Hematopoietic multipotent progenitor cell (in vitro differentiated cells): ENCODE measurements at regions not wholly inside any gene's neighbourhood (a gene's known extent, or its start where the extent isn't known, plus 50 kb on each side); places are given as distances from the start of the nearest gene placed in this dataset.

Experiments
- DNase-seq, 3 donors: peaks; one replicate each; pipeline ENCODE4 v3.0.0-alpha.2; 2011 to 2015; ENCODE audit warnings: low read depth in 2 of 3, low spot score in 2 of 3

- DNase-seq: no peak
Measured at GRCh38 chr1:201609661-201610318, 70.9 kb downstream of the NAV1 start.

DNA sequence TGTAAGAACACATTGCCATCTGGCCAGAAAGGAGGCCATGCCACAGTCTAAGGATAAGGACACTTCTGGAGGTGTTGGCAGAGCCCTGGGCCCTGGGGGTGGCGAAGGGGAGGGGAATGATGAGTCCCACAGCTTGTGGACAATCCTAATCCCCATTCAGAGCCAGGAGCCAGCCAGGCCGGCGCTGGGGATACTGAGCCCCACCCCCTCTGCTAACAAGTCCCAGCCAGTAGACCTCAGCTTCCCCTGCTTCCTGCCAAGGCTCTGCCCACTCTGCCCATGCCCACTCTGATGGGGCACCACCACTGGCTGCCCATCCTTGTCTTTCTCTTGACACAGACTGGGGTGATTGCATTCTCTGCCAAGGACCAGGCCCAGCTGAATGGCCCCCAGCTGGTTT lies 71.9 kb downstream of the NAV1 start:
- DNase-seq: no peak

DNA sequence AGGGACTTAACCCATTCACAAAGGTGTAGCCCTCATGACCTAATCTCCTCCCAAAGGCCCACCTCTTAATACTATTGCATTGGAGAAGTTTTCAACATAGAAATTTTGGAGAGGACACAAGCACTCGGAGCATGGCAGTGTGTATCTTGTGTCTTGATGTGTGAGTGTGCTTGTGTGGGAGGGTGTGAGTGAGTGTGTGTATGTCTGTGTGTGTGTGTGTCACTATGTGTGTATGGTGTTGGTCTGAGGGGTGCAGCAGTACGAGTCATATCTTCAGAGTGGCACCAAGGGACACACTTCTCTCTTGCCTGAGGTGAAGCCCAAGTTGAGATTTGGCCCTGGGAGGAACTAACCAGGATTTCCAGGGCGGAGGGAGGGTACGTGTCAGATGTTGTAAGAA lies 73.7 kb downstream of the NAV1 start:
- no peak for DNase-seq

DNA sequence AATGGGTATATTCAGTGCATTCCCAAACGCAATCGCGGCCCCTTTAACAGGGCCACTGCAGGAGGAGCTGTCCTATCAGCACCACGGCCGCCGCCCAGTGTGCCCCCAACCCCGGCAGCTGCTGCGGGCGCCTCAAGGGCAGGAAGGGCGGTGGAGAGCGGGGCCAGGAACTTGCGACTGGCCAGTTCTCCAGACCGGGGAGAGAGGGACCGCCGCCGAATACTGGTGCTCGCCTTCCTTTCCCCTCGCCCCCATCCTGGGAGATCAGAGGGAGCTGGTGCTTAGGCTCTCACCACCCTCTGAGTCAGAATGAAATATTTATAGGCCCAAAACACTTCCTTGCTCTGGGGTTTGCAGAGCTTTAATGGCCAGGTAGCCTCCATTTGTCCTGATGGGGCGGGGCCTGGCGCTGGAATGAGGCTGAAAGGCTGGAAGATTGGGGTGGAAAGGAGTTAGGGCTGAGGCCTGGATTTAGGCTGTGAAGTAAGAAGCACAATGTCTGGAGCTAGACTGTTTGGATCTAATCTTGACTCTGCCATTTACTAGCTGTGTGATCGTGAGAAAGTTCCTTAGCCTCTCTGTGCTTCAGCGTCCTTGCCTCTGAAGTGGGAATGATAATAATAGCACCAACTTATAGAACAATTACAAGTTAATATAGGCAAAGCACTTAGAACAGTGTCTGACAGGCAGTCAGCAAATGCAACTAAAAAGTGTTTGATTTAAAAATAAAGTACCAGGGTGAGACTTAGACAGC lies 75.5 kb downstream of the NAV1 start:
- DNase-seq: peak in 2 of 3 donors; percentile 14 to 35

DNA sequence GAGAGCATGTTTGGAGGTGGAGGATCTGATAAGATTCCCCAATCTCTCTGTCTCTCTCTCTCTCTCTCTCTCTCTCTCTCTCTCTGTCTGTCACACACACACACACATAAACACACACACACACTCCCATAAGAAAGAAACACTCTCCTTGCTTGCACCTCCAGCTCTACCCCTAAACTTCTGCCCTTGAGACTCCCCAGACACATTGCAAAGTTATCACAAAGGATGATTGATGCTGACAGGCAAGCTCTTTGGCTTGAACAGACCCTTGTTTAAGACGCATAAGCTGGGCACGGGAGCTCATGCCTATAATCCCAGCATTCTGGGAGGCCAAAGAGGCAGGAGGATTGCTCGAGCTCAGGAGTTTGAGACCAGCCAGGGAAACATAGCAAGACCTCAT lies 78.2 kb downstream of the NAV1 start:
- DNase-seq: no peak

DNA sequence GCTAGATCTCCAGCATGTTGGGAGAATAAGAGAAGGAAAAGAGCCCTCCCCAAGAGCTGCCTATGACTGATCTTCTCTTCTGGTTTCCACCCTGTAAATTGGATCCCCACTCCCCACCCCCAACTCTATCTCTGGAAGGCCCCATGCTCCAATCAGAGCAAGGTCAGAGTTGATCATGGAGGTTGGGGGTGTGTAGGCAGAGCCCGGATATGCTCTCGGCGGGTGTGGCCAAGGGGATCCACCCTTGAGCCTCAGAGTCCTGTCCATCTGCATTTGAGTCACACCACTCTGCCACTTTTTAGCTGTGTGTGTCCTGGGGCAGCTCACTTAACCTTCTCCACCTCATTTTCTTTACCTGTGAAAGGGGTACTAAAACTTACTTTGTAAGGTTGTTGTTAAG lies 79.5 kb downstream of the NAV1 start:
- no peak for DNase-seq

DNA sequence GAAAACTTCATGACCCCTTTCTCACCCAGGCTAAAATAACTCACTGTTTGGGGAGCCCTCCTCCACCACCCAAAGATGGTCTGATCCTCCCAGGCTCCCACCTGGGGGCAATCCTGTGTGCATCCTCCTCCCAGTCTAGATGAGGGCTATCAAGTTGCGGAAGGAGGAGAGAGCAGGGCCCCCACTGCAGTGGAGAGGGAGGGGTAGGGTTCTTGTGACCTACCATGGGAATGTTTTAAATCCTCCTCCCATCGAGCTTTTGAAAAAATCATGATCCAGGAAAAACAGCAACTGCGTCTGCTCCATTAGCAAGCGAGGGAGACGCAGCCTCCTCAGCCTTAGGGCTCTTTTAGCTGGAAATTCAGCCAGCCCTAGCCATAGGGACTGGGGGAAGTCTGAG lies 80.0 kb downstream of the NAV1 start:
- no peak for DNase-seq

GRCh38 chr1:201619513-201619912 lies 80.6 kb downstream of the NAV1 start:
- no peak for DNase-seq

GRCh38 chr1:201622353-201622752 lies 83.4 kb downstream of the NAV1 start:
- DNase-seq: no peak

- no peak for DNase-seq
Measured at GRCh38 chr1:201622824-201623223, 83.9 kb downstream of the NAV1 start.

DNA sequence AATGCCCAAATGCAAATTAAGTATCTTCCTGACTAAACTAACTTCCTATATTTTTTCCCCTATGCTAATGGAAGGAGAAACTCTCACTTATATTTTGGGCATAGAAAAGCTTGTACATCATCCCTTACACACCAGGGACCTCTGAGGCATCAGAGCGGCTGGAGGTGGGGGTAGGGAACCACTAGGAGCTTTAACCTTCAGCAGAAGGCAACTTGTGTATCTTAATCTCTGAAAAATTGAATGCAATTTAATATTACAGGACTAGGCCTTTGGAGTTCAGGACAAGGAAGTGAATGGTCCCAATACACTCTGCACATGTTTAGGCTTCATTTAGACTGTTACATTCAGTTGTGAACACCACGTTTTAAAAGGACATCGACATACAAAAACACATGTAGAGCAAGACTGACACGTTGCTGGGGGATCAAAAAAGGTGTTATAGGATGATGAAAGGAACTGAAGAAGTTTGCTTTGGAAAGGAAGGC lies 85.9 kb downstream of the NAV1 start:
- DNase-seq: no peak

- no peak for DNase-seq
Measured at GRCh38 chr1:201625226-201625761, 86.4 kb downstream of the NAV1 start.

GRCh38 chr1:201625851-201626251 lies 86.9 kb downstream of the NAV1 start:
- DNase-seq: no peak

GRCh38 chr1:201626629-201627275 lies 87.8 kb downstream of the NAV1 start:
- DNase-seq: no peak

DNA sequence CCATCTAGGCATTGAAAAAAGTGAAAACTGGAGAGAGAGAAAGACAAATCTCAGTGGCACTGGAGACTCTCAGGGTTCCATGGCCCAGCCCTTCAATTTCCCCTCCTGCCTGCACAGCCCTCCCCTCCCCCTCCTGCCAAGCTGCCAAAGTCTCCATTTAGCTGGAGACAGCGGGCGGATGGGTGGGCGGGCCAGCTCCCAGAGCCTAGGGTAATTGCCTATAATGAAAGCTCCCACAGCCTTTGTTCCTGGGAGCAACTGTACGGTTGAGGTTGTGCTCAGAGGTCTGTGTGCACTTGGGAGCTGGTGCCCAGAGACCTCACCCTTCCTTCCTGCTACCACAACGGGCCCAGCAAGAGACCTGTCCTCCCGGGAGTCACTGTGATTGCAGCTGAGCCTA lies 89.6 kb downstream of the NAV1 start:
- DNase-seq: no peak

GRCh38 chr1:201630582-201630981 lies 91.7 kb downstream of the NAV1 start:
- no peak for DNase-seq

DNA sequence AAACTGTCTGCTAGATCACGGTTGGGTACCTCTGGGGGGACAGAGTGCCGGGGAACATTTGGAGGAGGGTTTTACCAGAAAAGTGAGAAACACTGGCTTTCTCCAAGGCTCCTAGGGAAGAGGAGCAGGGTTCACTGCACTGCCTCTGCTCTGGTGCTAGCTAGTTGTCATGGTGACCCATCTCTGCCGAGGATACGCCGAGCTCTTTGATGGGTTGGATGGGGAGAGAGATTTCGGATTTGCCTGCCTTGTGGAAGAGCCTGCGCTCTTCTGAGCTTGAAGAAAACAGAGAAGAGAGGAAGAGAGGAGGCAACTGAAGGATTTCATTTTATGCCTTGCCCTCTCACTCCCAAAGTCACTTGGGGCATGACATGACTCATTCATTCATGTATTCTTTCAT lies 92.1 kb downstream of the NAV1 start:
- DNase-seq: no peak

DNA sequence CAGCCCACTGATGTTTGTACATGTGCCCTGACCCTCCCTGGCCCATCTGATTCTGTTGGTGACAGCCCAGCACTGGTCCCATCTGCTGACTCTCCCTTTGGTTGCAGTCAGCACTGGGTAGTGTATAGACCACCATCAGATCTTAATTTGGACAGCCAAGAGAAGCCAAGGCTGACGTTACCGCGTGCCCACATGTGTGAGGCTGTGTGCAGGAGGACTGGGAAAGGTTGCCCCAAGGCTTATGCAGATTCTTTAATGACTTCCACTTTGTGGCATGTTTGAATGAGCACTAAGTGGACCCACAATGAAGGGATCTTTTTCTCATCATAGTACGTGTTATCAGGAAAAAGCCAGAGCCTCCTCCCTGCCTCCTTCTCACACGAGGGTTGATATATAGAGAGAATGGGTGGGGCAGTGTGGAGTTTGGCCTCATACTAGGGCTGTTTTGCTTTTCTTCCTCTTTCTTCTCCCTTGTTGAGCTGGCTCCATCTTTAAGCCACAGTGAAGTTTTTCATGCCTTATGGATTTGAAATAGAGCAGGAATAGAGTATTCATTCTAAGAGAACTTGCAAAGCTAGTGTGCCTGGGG lies 93.5 kb downstream of the NAV1 start:
- DNase-seq: no peak

DNA sequence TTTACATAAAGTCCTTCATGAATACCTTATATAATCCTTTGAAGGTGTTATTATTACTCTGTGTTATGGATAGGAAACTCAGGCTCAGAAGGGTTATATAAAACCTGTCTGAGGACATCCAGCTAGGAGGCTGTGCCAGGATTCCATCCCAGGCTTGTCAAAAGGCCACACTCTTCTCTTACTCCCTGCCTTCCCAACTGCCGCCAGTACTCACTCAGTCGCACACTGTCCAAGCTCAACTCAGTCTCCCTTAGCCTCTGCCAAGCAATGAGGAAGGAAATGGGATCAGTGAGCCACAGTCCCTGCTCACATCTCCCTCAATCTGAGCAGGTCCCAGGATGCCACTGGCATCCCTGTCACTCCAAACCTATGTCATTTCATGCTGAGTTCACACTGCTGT lies 94.4 kb downstream of the NAV1 start:
- DNase-seq: no peak

- DNase-seq: no peak
Measured at GRCh38 chr1:201633811-201634210, 94.9 kb downstream of the NAV1 start.

DNA sequence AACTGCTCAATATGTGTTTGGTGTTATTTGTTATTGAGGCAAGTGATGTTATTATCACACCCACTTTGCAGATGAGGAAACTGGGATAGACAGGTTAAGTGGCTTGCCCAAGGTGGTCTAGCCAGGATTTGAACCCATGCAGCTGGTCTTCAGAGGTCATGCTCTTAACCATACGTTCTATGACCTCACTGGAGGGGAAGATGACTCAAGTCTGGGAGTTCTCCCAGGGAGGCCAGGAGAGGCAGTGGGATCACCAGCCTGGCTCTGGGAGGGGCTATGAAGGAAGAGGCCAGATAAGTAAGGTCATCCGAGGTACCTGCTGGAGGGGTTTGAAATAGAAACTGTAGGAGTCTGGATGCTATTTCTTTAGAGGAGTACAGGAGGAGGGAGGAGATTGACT lies 95.3 kb downstream of the NAV1 start:
- no peak for DNase-seq
